NB4 (cell line): ENCODE measurements at regions not wholly inside any gene's neighbourhood (a gene's known extent, or its start where the extent isn't known, plus 50 kb on each side); places are given as distances from the start of the nearest gene placed in this dataset.

Experiments used
- POLR2A ChIP-seq: IDR thresholded peaks from 2 replicates; pipeline ENCODE4 v1.6.1; 2011; ENCODE audit warnings: mild to moderate bottlenecking; ENCODE audit not compliant: insufficient read length; ENCODE audit errors: extremely low read depth
- TF ChIP-seq, protein P1 (sequence below): IDR thresholded peaks from one replicate; pipeline ENCODE4 v1.5.1; 2012; ENCODE audit warnings: low read depth, low read length
- TF ChIP-seq, protein P2 (sequence below): IDR thresholded peaks from 2 replicates; pipeline ENCODE4 v1.6.1; 2011; ENCODE audit warnings: low read depth, low read length

DNA sequence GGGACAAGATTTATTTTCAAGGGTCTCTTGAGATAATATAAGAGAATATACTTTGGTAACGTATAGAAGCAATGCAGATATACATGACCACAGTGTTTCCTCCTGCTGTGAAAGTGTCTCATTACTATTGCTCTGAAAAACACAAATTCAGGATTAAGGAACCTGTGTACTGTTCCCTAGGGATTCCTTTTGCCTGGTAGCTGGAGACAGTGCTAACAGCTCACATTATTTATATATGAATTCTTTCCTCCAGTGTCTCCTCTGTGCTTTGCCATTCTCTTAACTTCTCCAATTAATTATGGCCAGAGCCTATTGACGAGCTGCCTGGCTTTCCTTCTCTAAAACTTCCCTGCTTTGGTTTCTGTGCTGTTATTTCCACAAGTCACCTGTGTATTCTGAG, 235.4 kb downstream of the OTOL1 start:
- TF ChIP-seq, protein P1, sequence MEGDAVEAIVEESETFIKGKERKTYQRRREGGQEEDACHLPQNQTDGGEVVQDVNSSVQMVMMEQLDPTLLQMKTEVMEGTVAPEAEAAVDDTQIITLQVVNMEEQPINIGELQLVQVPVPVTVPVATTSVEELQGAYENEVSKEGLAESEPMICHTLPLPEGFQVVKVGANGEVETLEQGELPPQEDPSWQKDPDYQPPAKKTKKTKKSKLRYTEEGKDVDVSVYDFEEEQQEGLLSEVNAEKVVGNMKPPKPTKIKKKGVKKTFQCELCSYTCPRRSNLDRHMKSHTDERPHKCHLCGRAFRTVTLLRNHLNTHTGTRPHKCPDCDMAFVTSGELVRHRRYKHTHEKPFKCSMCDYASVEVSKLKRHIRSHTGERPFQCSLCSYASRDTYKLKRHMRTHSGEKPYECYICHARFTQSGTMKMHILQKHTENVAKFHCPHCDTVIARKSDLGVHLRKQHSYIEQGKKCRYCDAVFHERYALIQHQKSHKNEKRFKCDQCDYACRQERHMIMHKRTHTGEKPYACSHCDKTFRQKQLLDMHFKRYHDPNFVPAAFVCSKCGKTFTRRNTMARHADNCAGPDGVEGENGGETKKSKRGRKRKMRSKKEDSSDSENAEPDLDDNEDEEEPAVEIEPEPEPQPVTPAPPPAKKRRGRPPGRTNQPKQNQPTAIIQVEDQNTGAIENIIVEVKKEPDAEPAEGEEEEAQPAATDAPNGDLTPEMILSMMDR, result no peak
- no peak for TF ChIP-seq POLR2A
- TF ChIP-seq, protein P2, sequence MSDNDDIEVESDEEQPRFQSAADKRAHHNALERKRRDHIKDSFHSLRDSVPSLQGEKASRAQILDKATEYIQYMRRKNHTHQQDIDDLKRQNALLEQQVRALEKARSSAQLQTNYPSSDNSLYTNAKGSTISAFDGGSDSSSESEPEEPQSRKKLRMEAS, result no peak
